Keratinocyte (primary cell): ENCODE measurements at regions not wholly inside any gene's neighbourhood (a gene's known extent, or its start where the extent isn't known, plus 50 kb on each side); places are given as distances from the start of the nearest gene placed in this dataset.
A peak's percentile ranks its signal among the peaks of the same experiment; 100 is the strongest.

Source experiments
- CTCF ChIP-seq, 3 experiments: IDR thresholded peaks in 1 of 3; conservative IDR thresholded peaks in 1 of 3; optimal IDR thresholded peaks in 1 of 3; 2 replicates in 2 of 3; 3 replicates in 1 of 3; pipeline versions ENCODE3 to v1.5.1; 2011; ENCODE audit warnings: low read length in 3 of 3, mild to moderate bottlenecking in 3 of 3, moderate library complexity in 2 of 3, control low read depth in 1 of 3, inconsistent platforms in 1 of 3; ENCODE audit not compliant: insufficient read depth in 2 of 3; ENCODE audit errors: extremely low read depth in 1 of 3
- EZH2 ChIP-seq: IDR thresholded peaks from one replicate; pipeline ENCODE4 v1.6.1; 2012; ENCODE audit warnings: inconsistent platforms, mild to moderate bottlenecking, low read length, moderate library complexity

GRCh38 chr20:56829788-56830385, 200.8 kb downstream of the TFAP2C start:
- TF ChIP-seq CTCF (optimal IDR thresholded peaks at IDR 0.05 in 1 of 3, IDR thresholded peaks at IDR 0.05 in 1 of 3, conservative IDR thresholded peaks at IDR 0.05 in 1 of 3; ENCODE audit: extremely low read depth in 1 of 3, insufficient read depth in 2 of 3, low read length in 3 of 3): peak in 1 of 3 experiments; percentile 45
- TF ChIP-seq EZH2: no peak
